DMS114 treated with DMSO at 0.1 percent for 48 hours (cell line): ENCODE measurements at regions not wholly inside any gene's neighbourhood (a gene's known extent, or its start where the extent isn't known, plus 50 kb on each side); places are given as distances from the start of the nearest gene placed in this dataset.

ENCODE experiments used
- DNase-seq: peaks from one replicate; lab custom pipeline; 2025; ENCODE audit not compliant: unreplicated experiment; lab: John Stamatoyannopoulos, UW

DNA sequence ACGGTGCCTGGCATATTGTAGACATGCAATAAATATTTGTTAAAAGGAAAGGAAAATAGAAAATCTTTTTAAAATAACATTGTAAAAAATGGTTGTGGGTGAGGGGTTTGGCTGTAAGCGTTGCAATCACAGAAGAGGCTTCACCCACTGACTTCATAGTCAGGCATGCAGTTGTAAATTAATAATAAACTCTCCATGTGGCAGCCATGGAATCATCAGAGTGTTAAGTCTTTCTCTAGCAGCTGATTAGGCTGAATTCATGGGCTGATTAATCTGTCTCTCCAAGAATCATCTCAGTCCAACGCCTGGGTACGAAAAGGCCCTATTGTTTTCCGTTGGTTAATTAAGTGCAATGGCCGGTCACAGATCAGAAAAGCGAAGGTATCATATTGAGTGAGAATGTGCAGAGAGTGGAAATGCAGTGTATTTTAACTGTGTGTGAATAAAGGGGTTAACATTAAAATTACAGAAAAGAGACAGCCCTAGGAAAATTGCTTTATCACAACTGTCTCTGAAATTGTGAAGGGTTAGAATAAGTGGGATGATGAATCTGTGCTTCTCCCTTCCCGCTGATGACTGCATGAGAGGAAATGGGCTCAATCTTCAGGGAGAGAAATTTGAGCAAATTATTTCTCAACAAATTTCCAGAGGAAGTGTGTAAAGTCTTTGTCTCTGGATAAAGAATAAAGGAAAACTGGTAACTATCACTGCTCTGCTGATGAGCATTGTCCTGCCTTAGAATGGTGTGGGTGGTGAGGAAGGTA, 269.0 kb downstream of the FAM76B start:
- no peak for DNase-seq

DNA sequence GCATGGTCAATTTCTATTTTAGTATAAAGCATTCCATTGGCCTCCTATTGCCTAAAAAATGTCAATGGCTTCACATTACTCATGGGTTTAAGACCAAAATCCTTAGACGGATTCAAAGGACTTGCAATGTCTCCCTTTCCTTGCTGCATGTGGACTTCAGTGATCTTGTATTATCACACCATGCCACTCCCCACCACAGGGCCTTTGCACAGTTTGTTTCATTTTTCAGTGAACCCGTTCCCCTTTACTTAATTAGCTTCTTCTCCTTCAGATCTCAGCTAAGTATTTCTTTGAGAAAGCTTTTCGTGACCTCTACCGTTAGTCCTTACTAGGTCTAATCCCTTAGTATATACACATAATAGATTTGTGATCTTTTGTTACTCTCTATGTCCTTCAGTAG, 269.7 kb downstream of the FAM76B start:
- DNase-seq, result no peak

DNA sequence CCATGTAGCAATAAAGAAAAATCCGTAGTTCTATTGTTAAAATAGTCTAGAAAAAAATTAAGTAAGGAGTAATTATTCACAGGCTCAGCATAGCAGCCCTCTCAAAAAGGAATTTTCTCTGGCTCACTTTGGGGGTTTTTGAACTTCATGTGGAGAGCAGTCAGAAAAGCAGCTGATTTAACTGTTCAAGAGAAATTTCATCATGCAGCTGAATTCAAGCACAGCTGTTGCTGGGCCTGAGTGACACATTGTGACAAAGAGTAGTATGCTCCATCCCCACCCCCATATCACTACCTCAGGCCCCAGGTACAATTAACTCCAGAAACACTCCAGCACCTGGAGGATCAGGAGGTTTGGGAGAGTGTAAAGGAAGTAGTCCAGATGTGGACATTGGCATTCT, 272.1 kb downstream of the FAM76B start:
- DNase-seq, result no peak

DNA sequence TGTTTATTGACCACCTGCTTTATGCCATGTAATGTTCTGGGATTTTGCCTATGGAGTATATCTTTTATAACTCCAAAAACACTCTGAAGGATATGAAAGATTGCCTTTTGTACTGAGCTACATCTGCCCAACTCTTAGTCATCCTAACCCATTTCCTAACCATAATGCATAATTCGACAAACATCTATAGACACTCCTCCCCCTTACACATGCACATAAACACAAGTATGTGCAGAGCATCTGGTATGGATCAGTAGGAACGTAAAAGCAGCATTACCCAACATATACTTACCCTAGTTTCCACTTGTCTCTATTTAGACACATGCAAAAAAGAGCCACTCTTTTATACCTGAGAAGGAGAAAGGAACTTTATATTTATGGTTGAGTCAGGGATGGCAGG, 272.8 kb downstream of the FAM76B start:
- no peak for DNase-seq

DNA sequence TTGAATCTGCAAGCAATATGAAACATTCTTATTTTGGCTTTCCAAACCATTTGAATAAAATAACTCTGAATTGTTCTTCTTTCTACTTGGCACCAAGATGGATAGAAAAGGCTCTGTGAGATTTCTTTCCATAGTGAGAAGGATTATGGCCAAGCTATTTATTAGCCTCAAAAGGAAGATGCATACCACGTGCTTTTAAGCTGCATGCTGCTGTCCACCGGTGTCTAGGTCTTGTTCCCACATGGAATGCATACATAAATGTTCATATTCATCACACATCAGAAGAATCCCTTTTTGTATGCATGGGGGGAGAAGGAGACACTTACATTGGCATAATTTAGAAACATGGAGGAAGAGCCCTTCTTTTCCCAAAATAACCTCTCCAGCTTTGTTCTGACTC, 273.4 kb downstream of the FAM76B start:
- DNase-seq, result no peak

DNA sequence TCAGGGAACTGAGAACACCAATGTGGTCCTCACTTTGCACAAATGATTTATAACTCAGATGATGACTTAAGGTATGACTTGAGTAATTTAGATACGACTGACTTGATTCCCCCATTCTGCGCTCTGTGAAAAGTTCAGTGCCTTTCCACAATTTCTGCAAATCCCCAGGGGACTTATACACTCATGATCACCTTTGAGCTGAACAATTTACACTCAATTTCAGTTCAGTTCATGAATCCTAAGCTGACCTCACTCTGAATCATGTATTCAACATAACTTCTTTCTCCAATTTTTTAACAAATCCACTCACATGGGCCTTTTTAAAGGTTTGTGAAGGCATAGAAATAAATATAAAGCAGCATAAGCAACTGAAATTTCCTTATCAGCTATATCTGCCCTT, 274.2 kb downstream of the FAM76B start:
- no peak for DNase-seq

DNA sequence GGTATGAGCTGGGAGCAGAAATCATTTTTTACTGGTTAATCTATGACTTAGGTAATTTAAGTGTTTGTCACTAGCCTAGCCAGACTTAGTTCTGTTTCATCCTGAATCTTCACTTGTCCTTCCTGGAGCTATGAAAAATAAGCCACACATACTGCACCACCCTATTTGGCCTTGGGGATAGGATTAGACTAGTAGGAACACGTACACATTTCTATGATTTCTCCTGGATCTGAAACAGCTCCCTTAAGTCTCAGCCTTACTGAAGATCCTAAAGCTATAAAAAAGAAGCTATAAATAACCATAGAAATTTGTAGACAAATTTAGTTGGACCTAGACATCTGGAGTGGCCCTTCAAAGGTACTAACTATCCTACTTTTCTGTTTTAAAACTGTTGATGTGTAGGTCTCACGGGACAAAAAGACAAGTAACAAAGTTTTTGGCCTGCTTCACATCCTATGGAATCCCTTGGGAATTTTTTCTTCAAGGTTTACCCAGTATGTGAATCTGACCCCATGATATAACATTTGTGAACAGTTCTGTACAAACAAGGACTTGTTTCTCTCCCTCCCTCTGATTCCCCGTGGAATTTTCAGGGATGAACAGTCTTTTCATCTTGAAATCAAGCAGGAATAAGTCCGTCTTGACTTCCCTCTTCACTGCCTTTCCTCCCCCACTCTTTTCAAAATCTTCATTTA, 275.0 kb downstream of the FAM76B start:
- no peak for DNase-seq

DNA sequence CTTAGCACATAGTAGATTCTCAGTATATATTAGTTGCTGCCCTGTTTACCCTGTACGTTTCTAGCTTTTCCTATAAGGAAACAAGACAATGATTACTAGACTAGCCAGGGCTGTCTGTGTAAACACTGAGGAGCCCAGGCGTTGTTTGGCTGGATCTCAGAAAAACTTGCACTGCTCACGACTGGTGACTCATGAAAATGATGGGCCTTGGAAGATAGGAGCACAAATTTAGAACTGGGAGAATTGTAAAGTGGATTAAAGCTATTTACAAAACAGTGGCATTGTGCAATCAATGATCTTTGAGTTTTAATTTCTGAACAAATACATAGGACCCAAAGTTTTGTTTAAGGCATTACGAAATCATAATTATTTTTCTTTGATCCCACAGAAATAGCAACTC, 276.9 kb downstream of the FAM76B start:
- no peak for DNase-seq

DNA sequence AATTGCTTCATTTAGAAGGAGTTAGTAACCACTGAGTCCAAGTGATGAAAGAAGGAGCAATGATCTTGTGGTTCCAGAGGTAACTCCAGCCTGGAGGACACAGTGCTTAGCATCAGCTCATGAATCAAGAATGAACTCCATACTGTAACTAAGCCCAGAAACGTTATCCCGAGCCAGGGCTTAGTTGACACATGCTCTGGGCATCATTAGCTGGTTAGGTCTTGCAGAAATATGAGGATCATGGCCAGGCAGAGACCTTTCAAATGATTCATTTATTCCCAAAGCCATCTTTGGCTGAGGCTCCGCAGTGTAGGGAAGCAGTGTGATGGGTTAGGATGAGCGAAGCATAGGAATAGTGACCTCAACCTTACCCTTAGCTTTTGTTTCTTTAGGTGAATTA, 277.4 kb downstream of the FAM76B start:
- DNase-seq, result no peak

DNA sequence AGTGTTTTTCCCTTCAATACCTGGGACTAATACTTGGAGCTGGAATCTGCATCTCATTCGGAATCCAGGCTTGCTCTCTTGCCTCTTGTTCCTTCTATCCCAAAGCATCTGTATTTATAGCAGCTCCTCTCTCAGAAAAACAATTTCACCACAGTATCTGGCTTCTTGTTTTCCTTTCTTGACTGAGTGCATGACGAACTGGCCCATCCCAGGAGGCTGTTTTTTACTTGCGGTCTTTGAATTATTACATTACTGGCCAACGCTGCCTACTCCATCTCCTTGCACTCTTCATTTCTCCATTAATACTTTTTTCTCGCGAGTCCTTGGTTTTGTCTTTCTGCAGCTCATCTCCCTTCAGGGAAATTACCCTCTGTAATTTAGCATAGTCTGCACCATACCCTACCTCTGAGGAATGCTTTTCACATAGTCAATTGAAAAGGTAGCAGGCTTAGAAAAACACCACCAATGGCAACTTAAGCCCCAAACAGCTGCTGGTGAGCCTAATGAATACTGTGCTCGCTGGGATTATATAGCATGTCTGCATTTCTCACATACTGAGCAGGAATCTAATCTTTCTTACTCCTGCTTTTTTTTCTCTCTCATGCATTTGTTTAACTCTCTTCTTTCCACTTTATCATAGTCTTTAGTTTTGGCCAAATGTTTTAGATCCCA, 277.4 kb upstream of the SESN3 start:
- DNase-seq, result no peak

DNA sequence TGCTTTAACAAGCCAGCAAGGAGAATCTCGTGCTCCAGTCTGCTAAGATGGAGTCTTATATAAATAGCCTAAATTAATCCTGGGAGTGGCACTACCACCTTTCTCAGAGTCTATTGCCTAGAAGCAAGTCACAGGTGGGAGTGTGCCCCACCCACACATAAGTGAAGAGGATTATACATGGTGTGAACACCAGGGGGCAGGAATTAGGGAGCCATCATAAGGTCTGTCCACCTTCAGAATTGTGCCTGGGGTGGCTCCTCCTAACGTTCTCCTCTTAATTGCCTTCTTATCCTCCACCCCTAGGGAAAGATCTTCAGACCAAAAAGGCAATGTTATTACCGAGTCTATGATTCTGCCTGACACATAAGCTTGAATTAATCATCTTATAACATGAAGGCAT, 276.8 kb upstream of the SESN3 start:
- no peak for DNase-seq

DNA sequence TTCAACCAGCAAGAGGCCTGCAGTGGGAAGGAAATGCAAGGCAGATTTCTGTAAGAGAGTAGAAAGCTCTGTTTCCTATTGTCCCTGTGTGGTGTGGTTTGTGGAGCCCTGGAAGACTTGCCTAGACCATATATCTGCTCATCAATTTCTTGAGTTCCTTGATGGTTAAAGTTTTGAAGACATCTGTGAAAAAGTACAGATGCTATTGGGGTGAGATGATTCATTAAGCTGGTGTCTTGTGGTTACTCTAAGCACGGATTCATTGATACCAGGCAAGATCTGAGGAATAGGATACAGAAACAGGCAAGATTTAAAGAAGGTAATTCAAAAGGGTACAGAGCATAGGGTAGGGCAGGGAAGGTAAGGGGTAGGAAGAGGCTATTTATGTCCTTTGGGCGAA, 275.8 kb upstream of the SESN3 start:
- no peak for DNase-seq

DNA sequence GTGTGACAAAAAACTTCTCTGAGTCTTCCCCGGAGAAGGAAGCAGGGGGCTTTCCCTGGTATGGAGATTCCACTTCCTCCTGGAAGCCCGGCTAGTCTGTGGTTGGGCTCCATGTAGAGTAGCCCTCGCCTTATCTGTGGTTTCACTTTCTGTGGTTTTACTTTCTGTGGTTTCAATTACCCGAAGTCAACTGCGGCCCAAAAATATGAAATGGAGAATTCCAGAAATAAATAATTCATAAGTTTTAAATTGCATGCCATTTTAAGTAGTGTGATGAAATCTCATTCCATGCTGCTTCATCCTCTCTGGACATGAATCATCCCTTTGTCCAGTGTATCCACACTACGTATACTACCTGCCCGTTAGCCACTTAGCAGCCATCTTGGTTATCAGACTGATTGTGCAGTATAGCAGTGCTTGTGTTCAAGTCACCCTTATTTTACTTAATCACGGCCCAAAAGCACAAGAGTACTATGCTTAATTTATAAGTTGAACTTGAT, 275.0 kb upstream of the SESN3 start:
- no peak for DNase-seq

DNA sequence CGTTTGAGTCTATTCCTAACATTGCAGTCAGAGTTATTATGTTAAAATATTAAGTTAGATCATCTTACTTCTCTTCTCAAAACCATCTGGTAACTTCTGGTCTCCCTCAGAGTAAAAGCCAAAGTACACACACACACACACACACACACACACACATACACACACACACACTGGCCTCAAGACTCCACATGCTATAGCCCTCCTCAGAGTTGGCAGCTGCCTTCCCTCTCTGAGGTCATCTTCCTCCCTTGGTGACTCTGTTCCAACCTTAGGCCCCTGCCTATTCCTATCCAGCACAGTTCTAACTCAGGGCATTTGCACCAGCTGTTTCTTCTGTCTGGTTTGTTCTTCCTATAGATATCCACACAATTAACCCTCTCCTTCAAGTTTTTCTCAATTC, 272.0 kb upstream of the SESN3 start:
- DNase-seq, result no peak

DNA sequence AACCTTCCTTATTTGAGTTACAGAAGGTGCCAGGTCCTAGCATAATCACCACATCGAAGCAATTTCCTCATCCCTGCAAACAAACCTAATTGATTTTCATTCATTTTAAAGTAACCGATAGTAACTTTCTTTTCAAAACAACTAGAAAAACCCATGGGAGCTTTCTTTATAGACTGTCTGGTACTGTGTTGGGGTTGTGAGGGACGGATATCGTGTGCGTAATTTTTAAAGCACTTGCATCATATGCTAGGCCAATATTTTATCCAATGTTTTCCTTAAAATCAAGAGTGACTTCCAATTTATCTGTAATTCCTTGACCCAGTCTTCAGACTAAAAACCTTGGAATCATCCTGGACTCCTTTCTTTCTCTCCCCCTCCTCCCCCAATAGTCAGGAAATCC, 271.5 kb upstream of the SESN3 start:
- DNase-seq, result no peak

DNA sequence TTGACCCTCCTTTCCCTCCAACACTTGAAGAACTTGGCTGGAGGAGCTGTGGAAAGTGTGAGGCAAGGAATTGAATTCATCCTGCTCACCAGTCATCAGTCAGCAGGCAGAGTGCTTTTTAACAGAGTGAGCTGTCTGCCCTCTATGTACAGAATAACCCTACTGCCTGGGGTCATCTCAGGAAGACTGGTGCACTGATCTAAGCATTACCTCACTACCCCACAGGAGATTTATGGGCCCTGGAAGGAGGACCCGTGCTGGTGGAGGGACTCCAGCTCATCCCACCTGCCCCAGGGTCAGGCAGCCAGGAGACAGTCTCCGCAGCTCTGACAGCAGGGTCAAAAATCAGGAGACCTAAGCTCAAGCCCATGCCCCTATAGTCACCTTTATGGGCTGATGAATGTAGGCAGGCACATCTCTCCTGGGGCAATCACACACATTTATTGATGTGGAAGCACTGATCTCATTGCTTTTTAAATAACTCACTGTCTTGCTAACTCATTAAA, 270.8 kb upstream of the SESN3 start:
- DNase-seq, result no peak

DNA sequence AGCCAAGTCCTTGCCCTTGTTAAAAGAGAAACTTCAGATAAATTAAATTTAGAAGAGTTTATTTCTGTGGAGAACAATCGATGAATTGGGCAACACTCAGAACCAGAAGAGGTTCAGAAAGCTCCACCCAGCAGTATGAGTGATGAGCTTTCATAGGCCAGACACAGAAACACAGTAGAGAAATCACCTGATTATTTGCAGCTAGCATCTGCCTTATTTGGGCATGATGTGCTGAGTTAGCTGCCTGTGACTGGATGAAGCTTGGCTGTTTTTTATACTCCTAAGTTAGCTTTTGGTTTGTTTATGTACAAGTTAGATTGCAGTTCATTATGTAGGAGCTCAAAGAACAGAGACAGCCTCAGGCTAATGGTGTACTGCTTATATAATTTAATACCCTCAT, 269.5 kb upstream of the SESN3 start:
- DNase-seq, result no peak

DNA sequence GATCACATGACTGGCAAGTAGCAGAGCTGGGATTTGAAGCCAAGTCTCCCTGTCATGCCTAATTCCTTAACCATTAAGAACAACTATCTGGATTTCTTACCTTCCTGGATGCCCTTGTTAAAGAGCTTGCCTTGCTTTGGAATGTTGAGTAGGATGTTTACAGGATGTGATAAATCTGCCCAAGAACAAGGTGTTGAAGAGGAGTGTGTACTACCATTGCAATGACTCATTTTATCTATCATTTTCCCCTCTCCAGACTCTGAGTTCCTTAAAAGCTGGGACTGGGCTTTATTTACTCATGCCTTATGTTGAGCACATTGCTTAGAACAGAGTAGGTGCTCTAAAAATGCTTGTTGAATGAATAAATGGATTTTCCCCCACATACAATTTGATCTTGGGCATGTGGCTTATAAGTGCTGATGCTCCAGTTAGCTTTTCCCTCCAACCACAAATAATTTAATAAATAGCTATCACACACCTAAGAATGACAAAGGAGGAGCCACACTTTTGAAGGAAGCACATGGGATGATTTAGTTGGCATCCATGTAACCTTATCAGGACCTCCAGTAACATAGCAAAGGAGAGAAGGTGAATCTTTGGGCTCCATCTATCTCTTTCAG, 268.6 kb upstream of the SESN3 start:
- no peak for DNase-seq

DNA sequence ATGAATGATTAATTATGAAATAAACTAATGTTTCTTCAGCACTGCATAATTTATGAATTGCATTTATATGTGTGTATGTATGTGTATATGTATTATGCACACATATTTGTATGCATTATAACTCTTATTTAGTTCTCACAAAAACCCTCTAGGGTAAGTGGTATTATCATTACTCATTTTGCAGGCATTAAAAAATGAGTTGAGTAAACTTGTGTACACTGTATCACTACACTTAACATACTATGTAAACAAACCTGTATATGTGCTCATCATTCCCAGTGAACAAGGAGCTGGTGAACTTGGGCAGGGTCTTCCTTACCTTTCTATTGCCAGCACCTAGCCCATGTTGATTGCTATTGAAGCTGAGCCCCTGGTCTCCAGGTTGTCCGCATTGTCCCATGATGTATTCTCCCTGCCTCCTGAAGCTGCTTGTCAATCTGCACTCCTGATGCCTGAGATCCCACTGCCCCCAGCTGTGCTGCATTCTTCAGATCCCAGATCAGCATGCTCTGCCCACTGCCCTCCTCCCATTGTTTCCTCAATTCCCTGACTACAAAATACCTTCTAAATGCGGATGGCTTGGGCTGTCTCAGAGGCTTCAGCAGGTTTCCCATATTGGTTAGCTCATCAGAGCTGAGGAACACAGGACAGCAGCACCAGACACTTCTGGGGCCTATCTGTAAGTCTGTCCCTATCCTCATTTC, 267.9 kb upstream of the SESN3 start:
- no peak for DNase-seq

DNA sequence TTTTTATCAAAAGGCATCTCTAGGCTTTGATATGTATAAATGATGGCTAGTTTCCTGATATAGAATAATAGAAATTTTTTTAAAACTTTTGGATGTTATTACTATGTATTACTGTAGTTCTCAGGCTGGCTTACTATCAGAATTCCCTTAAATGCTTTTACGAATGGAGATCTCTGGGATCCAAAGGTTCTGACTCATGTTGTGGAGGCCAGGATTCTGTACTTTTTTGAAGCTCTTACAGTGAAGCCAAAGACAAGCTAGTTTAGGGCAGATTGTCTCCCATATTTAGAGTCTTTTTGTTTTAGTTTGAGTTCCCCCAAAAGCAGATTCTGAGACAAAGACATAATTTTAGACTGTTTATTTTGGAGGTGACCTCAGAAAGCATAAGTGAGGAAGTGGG, 265.9 kb upstream of the SESN3 start:
- no peak for DNase-seq

DNA sequence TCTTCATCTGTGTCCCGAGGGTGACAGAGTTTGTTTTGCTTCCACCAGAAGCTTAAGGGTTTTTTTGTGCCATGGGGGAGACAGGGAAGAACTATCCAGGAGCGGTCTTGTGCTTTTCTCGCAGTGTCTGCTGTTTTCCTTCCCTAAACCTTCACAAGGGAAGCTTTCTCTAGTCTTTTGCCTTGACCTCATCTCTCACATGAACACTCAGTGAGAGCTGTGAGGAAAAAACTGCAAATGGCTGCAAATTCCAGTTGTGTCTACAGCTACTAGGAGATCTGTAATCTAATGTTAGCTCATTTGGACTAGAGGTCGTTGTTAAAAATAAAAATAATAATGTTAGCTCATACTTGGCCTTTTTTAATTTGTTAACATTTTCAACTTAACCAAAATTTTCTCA, 264.7 kb upstream of the SESN3 start:
- DNase-seq, result no peak
